ENCODE measurements at regions not wholly inside any gene's neighbourhood (a gene's known extent, or its start where the extent isn't known, plus 50 kb on each side); places are given as distances from the start of the nearest gene placed in this dataset.

- TF ChIP-seq, protein P1, sequence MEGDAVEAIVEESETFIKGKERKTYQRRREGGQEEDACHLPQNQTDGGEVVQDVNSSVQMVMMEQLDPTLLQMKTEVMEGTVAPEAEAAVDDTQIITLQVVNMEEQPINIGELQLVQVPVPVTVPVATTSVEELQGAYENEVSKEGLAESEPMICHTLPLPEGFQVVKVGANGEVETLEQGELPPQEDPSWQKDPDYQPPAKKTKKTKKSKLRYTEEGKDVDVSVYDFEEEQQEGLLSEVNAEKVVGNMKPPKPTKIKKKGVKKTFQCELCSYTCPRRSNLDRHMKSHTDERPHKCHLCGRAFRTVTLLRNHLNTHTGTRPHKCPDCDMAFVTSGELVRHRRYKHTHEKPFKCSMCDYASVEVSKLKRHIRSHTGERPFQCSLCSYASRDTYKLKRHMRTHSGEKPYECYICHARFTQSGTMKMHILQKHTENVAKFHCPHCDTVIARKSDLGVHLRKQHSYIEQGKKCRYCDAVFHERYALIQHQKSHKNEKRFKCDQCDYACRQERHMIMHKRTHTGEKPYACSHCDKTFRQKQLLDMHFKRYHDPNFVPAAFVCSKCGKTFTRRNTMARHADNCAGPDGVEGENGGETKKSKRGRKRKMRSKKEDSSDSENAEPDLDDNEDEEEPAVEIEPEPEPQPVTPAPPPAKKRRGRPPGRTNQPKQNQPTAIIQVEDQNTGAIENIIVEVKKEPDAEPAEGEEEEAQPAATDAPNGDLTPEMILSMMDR (conservative IDR thresholded peaks at IDR 0.05; ENCODE audit: low read depth, low read length) = no peak
- TF ChIP-seq EZH2 (IDR thresholded peaks at IDR 0.05; ENCODE audit: low read length, unreplicated experiment) = no peak
Measured at GRCh38 chr1:221514806-221515205, 227.1 kb downstream of the DUSP10 start.

Measured in PC-3 (cell line).